GM19239 (cell line): ENCODE measurements at regions not wholly inside any gene's neighbourhood (a gene's known extent, or its start where the extent isn't known, plus 50 kb on each side); places are given as distances from the start of the nearest gene placed in this dataset.
"Not testable (repeated sequence)": the region's sequence is repeated elsewhere in the genome, so short reads cannot be mapped to it uniquely, and the experiment has no call there.

Source experiments
- DNase-seq: peaks from one replicate; pipeline ENCODE4 v3.0.0; 2011; ENCODE audit warnings: low spot score; ENCODE audit not compliant: insufficient read length
- FAIRE-seq: peaks from 2 replicates; lab custom pipeline; 2011; peaks lifted over from hg19 to GRCh38; lab: Jason Lieb, UNC

DNA sequence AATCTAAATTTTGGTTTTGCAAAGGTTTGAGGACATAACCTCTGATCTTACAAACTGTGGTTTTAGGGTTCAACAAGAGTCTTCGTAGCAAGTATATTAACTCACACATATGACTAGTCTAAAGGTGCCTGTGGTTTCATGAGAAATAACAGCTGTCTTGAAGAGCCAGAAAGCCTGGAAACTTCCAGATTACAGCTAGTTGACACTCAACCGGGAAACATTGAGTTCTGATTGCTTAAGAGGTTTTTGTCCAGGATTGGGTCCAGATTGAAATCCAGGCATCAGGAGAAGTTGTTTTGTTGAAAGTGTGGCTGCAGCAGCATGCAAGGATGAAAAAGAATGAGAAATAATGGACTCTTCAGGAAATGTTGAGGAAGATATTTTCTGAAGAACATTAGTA, 69.9 kb downstream of the TSPY2 start:
- DNase-seq, FAIRE-seq: not testable (repeated sequence)

DNA sequence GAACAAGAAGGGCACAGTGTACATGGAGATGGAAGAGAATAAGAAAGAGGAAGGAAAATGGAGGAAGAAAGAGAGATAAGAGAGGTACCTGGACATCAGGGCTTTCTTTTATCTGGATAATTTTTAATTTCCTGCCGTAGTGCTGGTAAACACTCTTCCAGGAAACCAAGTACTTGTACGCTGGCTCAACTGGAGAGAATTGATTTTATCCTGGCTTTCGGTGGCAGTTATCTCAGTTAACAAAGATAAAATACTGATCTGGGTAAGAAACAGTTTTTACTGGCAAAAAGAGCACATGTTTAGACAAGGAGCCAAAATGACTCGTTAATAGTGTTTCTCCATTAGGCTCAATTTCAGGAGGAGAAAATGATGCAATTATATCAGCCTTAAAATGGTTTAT, 70.4 kb downstream of the TSPY2 start:
- not testable (repeated sequence) for DNase-seq, FAIRE-seq

GRCh38 chrY:6366433-6366832, 120.4 kb downstream of the TSPY2 start:
- not testable (repeated sequence) for DNase-seq, FAIRE-seq

- not testable (repeated sequence) for DNase-seq, FAIRE-seq
Measured at GRCh38 chrY:6382390-6383165, 136.6 kb downstream of the TSPY2 start.

- peak; percentile 67 for FAIRE-seq
Measured at GRCh38 chrY:6388658-6389057, 142.6 kb downstream of the TSPY2 start.

GRCh38 chrY:6389561-6389960, 143.5 kb downstream of the TSPY2 start:
- FAIRE-seq: peak; percentile 42
- DNase-seq: not testable (repeated sequence)

More at GRCh38 chrY:6388658-6389057, 142.6 kb downstream of the TSPY2 start:
- DNase-seq: not testable (repeated sequence)

- FAIRE-seq, DNase-seq: not testable (repeated sequence)
Measured at GRCh38 chrY:6392200-6392599, 146.2 kb downstream of the TSPY2 start.

- not testable (repeated sequence) for FAIRE-seq, DNase-seq
Measured at GRCh38 chrY:6393242-6393641, 147.2 kb downstream of the TSPY2 start.

- FAIRE-seq: peak; percentile 80
Measured at GRCh38 chrY:6395042-6395441, 149.0 kb downstream of the TSPY2 start.

GRCh38 chrY:6401871-6402270, 155.8 kb downstream of the TSPY2 start:
- DNase-seq, FAIRE-seq: not testable (repeated sequence)

More at GRCh38 chrY:6395042-6395441, 149.0 kb downstream of the TSPY2 start:
- not testable (repeated sequence) for DNase-seq

DNA sequence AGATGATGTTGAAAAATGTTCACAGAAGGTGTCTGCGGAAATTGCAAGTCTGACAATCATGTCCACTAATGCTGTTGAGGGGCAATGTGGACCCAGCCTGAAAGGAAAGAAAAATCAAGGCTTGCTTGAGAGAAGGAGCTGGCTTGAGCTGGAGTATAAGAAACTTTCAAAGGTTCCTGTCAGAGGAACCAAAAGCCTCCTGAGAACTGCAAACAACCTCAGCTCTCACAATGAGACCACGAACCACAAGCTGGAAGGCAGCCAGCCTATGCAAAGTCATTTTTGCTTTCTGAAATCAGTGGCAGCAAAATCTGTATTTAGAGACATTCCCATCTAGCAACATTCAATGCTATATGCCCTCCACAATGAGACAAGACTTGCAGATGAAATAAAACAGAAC, 160.8 kb downstream of the TSPY2 start:
- not testable (repeated sequence) for DNase-seq
- FAIRE-seq: peak; percentile 54

- not testable (repeated sequence) for DNase-seq, FAIRE-seq
Measured at GRCh38 chrY:6419171-6419570, 173.1 kb downstream of the TSPY2 start.

GRCh38 chrY:6426701-6427100, 180.7 kb downstream of the TSPY2 start:
- FAIRE-seq, DNase-seq: not testable (repeated sequence)

GRCh38 chrY:6445529-6445928, 199.5 kb downstream of the TSPY2 start:
- not testable (repeated sequence) for FAIRE-seq, DNase-seq

- FAIRE-seq, DNase-seq: not testable (repeated sequence)
Measured at GRCh38 chrY:6447408-6447807, 201.4 kb downstream of the TSPY2 start.

DNA sequence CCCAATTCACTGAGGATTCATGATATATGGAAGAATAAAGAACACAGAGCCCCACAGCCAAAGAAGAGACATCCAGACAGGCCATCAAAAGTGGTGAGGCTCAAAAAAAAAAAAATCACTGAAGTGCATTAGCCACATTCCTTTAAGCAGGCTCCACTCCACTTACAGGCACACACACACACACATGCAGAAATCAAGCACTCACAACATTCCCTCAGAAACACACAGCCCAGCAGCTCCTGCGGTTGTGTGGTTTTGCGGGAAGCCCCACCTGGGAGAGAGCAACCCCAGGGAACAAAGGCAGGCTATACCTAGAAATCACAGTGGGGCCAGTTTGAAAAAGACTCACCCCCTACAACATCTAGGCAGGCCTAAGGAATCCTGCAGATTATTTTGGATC, 222.3 kb downstream of the TSPY2 start:
- FAIRE-seq, DNase-seq: not testable (repeated sequence)

DNA sequence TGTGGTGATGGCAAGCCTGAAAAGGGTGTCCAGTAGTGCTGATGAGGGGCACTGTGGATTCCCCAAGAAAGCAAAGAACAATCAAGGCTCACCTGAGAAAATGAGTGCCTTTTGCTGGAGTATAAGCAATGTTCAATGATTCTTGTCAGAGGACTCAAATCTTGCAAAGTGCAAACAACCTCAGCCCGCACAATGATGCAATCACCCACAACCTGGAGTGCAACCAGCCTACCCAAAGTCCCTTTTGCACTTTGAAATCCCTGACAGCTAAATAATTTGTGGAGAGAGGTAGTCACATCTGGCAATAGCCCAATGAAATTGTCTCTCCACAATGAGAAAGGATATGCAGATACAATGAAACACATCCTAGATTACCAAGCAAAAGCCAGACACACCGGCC, 225.8 kb downstream of the TSPY2 start:
- DNase-seq, FAIRE-seq: not testable (repeated sequence)

DNA sequence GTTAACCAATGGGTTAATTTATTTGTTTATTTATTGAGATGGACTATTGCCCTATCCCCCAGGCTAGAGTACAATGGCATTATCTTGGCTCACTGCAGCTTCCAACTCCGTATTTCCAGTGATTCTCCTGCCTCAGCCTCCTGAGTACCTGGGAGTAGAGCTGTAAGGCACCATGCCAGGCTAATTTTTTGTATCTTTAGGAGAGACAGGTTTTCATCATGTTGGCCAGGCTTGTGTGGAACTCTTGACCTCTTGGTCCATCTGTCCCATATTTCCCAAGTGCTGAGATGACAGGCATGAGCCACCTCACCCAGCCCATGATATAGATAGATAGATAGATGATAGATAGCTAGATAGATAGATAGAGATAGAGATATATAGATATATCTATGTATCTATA, 249.4 kb downstream of the TSPY2 start:
- not testable (repeated sequence) for FAIRE-seq, DNase-seq

DNA sequence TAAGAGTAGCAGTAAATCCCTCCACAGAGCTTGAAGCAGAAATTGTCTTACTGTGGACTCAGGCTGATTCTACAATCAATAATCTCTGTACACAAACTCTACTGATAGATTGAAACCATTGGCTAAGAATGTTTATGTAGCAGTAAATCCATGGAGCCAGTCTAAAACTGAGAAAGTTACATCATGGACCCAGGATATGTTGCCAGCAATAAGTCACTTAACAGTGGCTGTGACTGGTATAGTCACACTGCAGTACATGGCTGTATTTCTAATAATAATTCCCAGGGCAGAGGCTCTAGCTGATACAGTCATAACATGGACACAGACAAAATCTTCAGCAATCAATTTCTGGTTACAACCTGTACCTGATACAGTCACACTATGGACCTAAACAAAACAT, 262.8 kb downstream of the TSPY2 start:
- not testable (repeated sequence) for FAIRE-seq, DNase-seq

- FAIRE-seq, DNase-seq: not testable (repeated sequence)
Measured at GRCh38 chrY:6520047-6520446, 274.0 kb downstream of the TSPY2 start.

- FAIRE-seq: peak; percentile 54
- not testable (repeated sequence) for DNase-seq
Measured at GRCh38 chrY:6544076-6544756, 298.2 kb downstream of the TSPY2 start.
